ENCODE measurements at regions not wholly inside any gene's neighbourhood (a gene's known extent, or its start where the extent isn't known, plus 50 kb on each side); places are given as distances from the start of the nearest gene placed in this dataset.

- DNase-seq (ENCODE audit: low spot score), result peak; percentile 96
- peak; percentile 99 for FAIRE-seq
These were observed 118.9 kb upstream of the NRP1 start for GRCh38 chr10:33453081-33454025.

- FAIRE-seq, result no peak
These were observed 114.1 kb upstream of the NRP1 start for GRCh38 chr10:33448421-33449140.

DNA sequence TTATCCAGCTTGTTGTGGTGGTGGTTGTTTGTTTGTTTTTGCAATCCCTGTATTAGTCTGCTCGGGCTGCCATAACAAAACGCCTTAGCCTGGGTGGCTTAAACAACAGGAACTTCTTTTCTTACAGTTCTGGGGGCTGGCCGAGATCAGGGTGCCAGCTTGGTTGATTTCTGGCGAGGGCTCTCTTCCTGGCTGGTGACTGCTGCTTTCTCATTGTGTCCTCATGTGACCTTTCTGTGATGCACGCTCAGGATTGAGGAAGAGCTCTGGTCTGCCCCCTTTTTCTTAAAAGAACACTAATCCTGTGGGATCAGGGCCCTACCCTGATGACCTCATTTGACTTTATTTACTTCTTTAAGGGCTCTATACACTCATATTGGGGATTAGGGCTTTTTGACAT lies 107.1 kb upstream of the NRP1 start:
- FAIRE-seq, result no peak
- DNase-seq (ENCODE audit: low spot score), result no peak

More at GRCh38 chr10:33448421-33449140, 114.1 kb upstream of the NRP1 start:
- no peak for DNase-seq (ENCODE audit: low spot score)

- FAIRE-seq (no peak), DNase-seq (ENCODE audit: low spot score) (no peak)
These were observed 100.5 kb upstream of the NRP1 start for GRCh38 chr10:33434933-33435332.

GRCh38 chr10:33428682-33429081 lies 94.2 kb upstream of the NRP1 start:
- DNase-seq (ENCODE audit: low spot score) (no peak), FAIRE-seq (no peak)

DNA sequence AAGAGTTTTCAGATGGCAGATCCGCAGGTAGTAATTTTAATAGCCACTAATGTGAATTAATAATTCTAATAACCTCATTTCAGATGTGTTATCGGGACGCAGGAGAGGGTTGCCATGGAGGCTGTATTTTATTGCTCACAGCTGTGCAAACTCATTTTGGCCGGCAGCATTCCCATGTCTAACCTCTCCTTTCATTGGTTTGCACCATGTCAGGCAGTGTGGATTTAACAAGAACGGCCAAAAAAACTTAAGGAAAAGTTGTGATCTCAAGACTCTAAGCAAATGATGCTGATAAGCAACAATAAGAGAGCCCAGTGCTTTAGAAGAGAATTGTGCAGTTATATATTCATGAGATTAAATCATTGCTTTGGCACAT lies 88.7 kb upstream of the NRP1 start:
- no peak for DNase-seq (ENCODE audit: low spot score)
- FAIRE-seq, result no peak

- no peak for FAIRE-seq
These were observed 88.1 kb upstream of the NRP1 start for GRCh38 chr10:33422471-33423153.

GRCh38 chr10:33421789-33422462 lies 87.5 kb upstream of the NRP1 start:
- DNase-seq (ENCODE audit: low spot score) (peak; percentile 88), FAIRE-seq (peak; percentile 96)

More at GRCh38 chr10:33422471-33423153, 88.1 kb upstream of the NRP1 start:
- DNase-seq (ENCODE audit: low spot score), result no peak

DNA sequence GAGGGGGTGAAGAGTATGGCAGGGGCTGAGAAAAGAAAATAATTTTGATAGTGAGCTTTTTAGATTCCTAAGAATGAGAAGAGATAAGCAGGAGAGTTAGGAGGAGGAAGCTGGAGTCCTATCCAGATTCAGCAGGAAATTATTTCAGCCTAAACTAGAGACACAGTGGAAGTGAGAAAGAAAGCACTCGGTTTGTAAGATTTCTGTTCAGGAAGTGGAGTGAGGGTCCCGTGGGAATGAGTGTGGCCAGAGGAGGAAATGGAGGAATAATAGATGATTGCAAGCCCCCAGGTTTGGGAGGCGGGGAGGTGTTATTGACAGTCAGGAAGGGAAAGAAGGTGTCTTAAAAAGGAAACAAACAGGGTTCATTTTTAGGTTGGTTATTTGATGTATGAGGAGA lies 84.8 kb upstream of the NRP1 start:
- no peak for FAIRE-seq
- no peak for DNase-seq (ENCODE audit: low spot score)

DNA sequence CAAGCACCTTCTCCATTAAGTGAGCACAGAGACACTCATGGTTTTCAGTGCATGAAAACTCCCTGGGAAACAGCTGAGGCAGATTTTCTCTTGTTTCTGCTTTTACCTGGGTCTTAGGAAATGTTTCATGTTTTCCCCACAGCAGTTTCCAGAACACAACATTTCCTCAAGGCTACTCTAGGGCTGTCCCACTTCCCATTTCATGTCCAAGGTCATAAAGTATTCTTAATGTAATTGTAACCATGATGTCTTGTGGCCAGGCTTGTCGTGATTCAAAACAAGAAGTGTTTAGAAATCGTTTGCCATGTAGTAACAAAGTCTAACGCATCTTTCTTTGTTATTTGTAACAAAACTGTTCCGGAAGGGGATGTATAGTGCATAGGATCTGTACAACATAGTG lies 83.8 kb upstream of the NRP1 start:
- DNase-seq (ENCODE audit: low spot score) (no peak), FAIRE-seq (no peak)

DNA sequence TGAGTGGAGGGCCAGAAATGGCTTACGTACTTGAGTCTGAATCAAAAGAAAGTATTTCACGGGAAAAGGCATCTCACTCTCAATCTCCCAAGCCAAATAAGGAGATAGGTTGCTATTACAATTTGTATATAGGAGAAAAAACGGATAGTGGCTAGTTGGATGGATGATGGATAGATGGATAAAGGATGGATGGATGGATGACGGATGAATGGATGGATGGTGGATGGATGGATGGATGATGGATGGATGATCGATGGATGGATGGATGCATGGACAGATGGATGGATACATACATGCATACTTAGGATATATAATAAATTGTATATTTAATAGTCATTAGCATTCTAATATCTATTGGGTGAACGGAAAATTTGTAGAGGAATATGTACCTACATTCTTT lies 82.2 kb upstream of the NRP1 start:
- DNase-seq (ENCODE audit: low spot score) (no peak), FAIRE-seq (no peak)

DNA sequence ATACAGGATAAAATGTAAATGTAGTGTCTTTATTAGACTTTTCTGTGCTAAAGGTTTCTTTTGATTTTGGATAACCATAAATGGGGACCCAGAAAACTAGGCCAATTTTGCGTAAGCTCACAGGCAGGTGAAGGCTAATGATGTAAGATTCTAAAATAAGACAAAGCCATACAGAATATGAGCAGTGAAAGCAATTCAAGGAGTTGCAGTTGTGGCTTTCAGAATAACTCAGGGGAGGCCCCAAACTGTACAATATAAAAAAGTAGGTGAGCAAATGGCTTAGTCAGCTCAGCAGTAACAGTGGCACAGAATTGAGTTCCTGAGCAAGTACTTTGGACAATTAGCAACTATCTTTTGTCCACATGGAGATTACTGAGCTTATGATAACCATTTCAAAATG lies 81.7 kb upstream of the NRP1 start:
- DNase-seq (ENCODE audit: low spot score) (no peak), FAIRE-seq (no peak)

- FAIRE-seq (no peak), DNase-seq (ENCODE audit: low spot score) (no peak)
These were observed 80.4 kb upstream of the NRP1 start for GRCh38 chr10:33414841-33415240.

DNA sequence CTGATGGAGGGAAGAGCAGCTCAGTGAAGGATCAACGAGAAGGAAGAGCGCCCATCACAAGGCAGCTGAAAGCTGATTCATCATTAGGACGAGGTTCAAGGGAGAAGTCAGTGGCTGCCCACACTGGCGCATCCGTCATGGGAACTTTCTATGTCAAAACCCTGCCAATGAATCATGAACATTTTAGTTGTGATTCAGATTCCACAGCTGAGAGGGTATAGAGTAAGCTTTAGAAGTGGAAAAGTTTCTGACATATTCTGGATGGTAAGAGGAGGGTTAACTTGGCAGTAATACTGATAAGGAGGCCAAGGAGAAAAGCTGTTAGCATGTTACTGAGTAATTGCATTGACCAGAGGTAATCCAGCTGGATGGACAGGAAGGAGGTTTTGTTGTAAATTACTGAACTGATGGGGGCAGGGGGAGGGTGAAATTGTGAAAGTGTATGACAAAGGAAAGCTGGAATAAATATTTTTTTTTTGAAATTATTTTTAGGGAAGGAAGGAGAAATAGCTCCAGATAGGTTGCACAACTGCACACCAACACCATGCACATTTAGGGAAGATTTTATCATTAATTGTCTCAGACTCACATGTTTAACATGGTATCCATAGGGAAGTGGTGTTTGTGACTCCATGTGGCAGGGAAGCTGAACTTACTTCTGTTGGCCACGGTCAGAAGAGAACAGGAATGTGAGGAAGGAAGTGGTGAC lies 78.3 kb upstream of the NRP1 start:
- FAIRE-seq (peak; percentile 99), DNase-seq (ENCODE audit: low spot score) (peak; percentile 98)

DNA sequence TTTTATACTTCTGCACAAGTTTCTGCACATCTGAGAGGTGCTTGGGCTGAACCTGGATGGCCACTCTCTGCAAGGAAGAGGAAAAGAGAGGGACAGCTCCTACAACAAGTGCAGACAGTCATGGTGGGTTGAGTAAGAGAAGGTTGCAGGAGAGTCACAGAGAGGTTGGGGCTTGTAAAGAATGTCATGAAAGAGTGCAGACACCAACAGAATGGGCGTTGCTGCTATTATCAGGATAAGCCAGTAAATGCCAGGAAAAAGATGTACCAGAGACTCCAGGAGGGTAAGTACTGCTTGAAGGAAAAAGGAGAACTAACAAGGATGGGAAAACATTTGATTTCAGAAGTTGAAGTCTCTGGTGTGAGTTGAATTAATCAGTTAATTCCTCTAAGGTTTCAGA lies 77.8 kb upstream of the NRP1 start:
- no peak for FAIRE-seq

GRCh38 chr10:33410860-33411234 lies 76.4 kb upstream of the NRP1 start:
- DNase-seq (ENCODE audit: low spot score) (no peak), FAIRE-seq (no peak)

More for the DNA sequence above, 77.8 kb upstream of the NRP1 start:
- peak; percentile 59 for DNase-seq (ENCODE audit: low spot score)

GRCh38 chr10:33410096-33410859 lies 75.8 kb upstream of the NRP1 start:
- DNase-seq (ENCODE audit: low spot score) (no peak), FAIRE-seq (no peak)

- no peak for FAIRE-seq
- DNase-seq (ENCODE audit: low spot score), result no peak
These were observed 72.1 kb upstream of the NRP1 start for GRCh38 chr10:33406596-33406995.

GRCh38 chr10:33402220-33403073 lies 68.0 kb upstream of the NRP1 start:
- DNase-seq (ENCODE audit: low spot score) (no peak), FAIRE-seq (no peak)

All from RCC 7860 (cell line).